K562 (cell line): ENCODE measurements at regions not wholly inside any gene's neighbourhood (a gene's known extent, or its start where the extent isn't known, plus 50 kb on each side); places are given as distances from the start of the nearest gene placed in this dataset.

Experiments
- ATAC-seq: fragments of 200-7000 bp; cut with Tn5 transposase; 3 replicates; pipeline ENCODE4 v1.9.1; 2020; ENCODE audit warnings: moderate library complexity
- BruUV-seq: library from RNA; stranded (reverse); fragments of 400-500 nt; replicated peaks from 2 replicates; lab custom pipeline; 2021; lab: Mats Ljungman, UMichigan
- CTCF ChIA-PET: fragments of 300-600 bp; formaldehyde crosslinking; extraction: SDS; loops from one replicate; lab custom pipeline; 2021; ENCODE audit warnings: low intra/inter-chr PET ratio; lab: Yijun Ruan, JAX
- POLR2A ChIA-PET: fragments of 300-600, 350-650 bp; sonication (Branson Sonifier 250); formaldehyde crosslinking; extraction: SDS; loops from one replicate; lab custom pipeline; 2021; ENCODE audit warnings: antibody characterized with exemption, inconsistent platforms; lab: Yijun Ruan, JAX
- DNase-seq, 4 experiments: peaks; one replicate each; pipeline versions ENCODE4 v3.0.0 to v3.0.0-alpha.2; 2011 to 2018; ENCODE audit warnings: low spot score in 3 of 4, mixed read lengths in 3 of 4; ENCODE audit errors: extremely low read depth in 1 of 4
- FAIRE-seq: peaks from 2 replicates; lab custom pipeline; 2011; peaks lifted over from hg19 to GRCh38; lab: Jason Lieb, UNC
- H2AFZ ChIP-seq: 2 replicates; pipeline ENCODE4 v1.6.0; 2011; ENCODE audit warnings: low read depth, low read length, control low read depth, inconsistent platforms
- H3K27ac ChIP-seq: fragments of 200-600 bp; 3 replicates; pipeline ENCODE4 v1.8.0; 2011; ENCODE audit warnings: low read depth, mild to moderate bottlenecking, control low read depth, inconsistent platforms, low read length, moderate library complexity, mixed read lengths; ENCODE audit errors: extremely low read depth
- H3K27me3 ChIP-seq, 2 experiments: fragments of 300-600 bp in 1 of 2; 2 replicates in 1 of 2; 3 replicates in 1 of 2; pipeline versions ENCODE4 v1.6.0 to v1.8.0; 2011; ENCODE audit warnings: inconsistent platforms in 2 of 2, low read length in 2 of 2, mild to moderate bottlenecking in 1 of 2, mixed read lengths in 1 of 2, moderate library complexity in 1 of 2; ENCODE audit not compliant: control insufficient read depth in 2 of 2, insufficient read depth in 2 of 2
- H3K36me3 ChIP-seq: fragments of 300-600 bp; 3 replicates; pipeline ENCODE4 v1.8.0; 2011; ENCODE audit warnings: mild to moderate bottlenecking, low read length, inconsistent platforms; ENCODE audit not compliant: control insufficient read depth, insufficient read depth
- H3K4me1 ChIP-seq, 2 experiments: fragments of 200-600 bp in 1 of 2; replicated peaks in 1 of 2; 2 replicates in 1 of 2; 3 replicates in 1 of 2; pipeline versions ENCODE4 v1.5.1 to v1.8.0; 2011; ENCODE audit warnings: inconsistent platforms in 2 of 2, low read length in 2 of 2, mild to moderate bottlenecking in 1 of 2, mixed read lengths in 1 of 2, moderate library complexity in 1 of 2; ENCODE audit not compliant: control insufficient read depth in 2 of 2, insufficient read depth in 2 of 2
- H3K4me2 ChIP-seq: 2 replicates; pipeline ENCODE4 v1.6.1; 2011; ENCODE audit warnings: low read length, control low read depth, inconsistent platforms, mixed read lengths; ENCODE audit not compliant: insufficient read depth
- H3K4me3 ChIP-seq: fragments of 200-600 bp; sonication (generic), shearing (Covaris generic); 2 replicates; pipeline ENCODE4 v1.5.1; 2016; ENCODE audit warnings: control low read depth, inconsistent platforms
- H3K79me2 ChIP-seq: fragments of 200-600 bp; 3 replicates; pipeline ENCODE4 v1.8.0; 2011; ENCODE audit warnings: low read length, inconsistent platforms; ENCODE audit not compliant: control insufficient read depth, insufficient read depth
- H3K9ac ChIP-seq, 2 experiments: 2 replicates each; pipeline versions ENCODE4 v1.6.0 to v1.6.1; 2011; ENCODE audit warnings: low read depth in 2 of 2, low read length in 2 of 2, control low read depth in 1 of 2, inconsistent platforms in 1 of 2, mild to moderate bottlenecking in 1 of 2, mixed read lengths in 1 of 2; ENCODE audit not compliant: insufficient read depth in 1 of 2
- H3K9me1 ChIP-seq: one replicate; pipeline ENCODE4 v1.6.0; 2011; ENCODE audit warnings: inconsistent platforms, mild to moderate bottlenecking, low read length, moderate library complexity; ENCODE audit not compliant: control insufficient read depth, insufficient read depth
- H3K9me3 ChIP-seq: replicated peaks from 2 replicates; pipeline ENCODE4 v1.5.1; 2011; ENCODE audit warnings: low read depth, low read length, inconsistent platforms; ENCODE audit not compliant: control insufficient read depth, insufficient read depth
- H4K20me1 ChIP-seq: replicated peaks from 2 replicates; pipeline ENCODE4 v1.6.1; 2011; ENCODE audit warnings: low read length, inconsistent platforms, mixed read lengths; ENCODE audit not compliant: control insufficient read depth, insufficient read depth
- CBX5 ChIP-seq: IDR thresholded peaks from 2 replicates; pipeline ENCODE4 v1.6.1; 2014; ENCODE audit warnings: low read depth, borderline replicate concordance
- DACH1 ChIP-seq: fragments of 450-650 bp; IDR thresholded peaks from 2 replicates; pipeline ENCODE4 v1.6.1; 2018; ENCODE audit not compliant: partially characterized antibody
- FUS ChIP-seq: fragments of 200-400 bp; formaldehyde crosslinking; optimal IDR thresholded peaks from 2 replicates; pipeline ENCODE3; 2017; ENCODE audit warnings: low read depth, low read length
- GTF2E2 ChIP-seq: fragments of 200-800 bp; sonication (Bioruptor generic); IDR thresholded peaks from 2 replicates; pipeline ENCODE4 v1.6.1; 2016; ENCODE audit warnings: missing genetic modification characterization, missing compliant biosample characterization
- HDGF ChIP-seq: fragments of 450-650 bp; IDR thresholded peaks from 2 replicates; pipeline ENCODE4 v1.6.1; 2016
- HNRNPLL ChIP-seq: fragments of 200-400 bp; formaldehyde crosslinking; IDR thresholded peaks from 2 replicates; pipeline ENCODE4 v1.6.1; 2017; ENCODE audit warnings: low read length, low read depth, mild to moderate bottlenecking; ENCODE audit not compliant: poor library complexity, severe bottlenecking
- IFI16 ChIP-seq: fragments of 250-450 bp; sonication (Bioruptor Pico); IDR thresholded peaks from 2 replicates; pipeline ENCODE4 v2.1.2; 2022; ENCODE audit warnings: mild to moderate bottlenecking, inconsistent platforms
- KAT8 ChIP-seq: fragments of 450-650 bp; IDR thresholded peaks from 2 replicates; pipeline ENCODE4 v1.6.1; 2016; ENCODE audit warnings: low read depth, mild to moderate bottlenecking
- KLF1 ChIP-seq: fragments of 450-650 bp; IDR thresholded peaks from 2 replicates; pipeline ENCODE4 v1.6.1; 2016; ENCODE audit warnings: missing genetic modification characterization, missing compliant biosample characterization
- NFE2L1 ChIP-seq: fragments of 450-650 bp; IDR thresholded peaks from 2 replicates; pipeline ENCODE4 v1.6.1; 2016; ENCODE audit warnings: missing genetic modification characterization, low read depth, mild to moderate bottlenecking, missing compliant biosample characterization, moderate library complexity, borderline replicate concordance
- RHOXF2B ChIP-seq: fragments of 250-450 bp; sonication (Bioruptor Pico); conservative IDR thresholded peaks from 2 replicates; pipeline ENCODE4 v1.5.1; 2021
- SAP30 ChIP-seq: fragments of 200-600 bp; sonication (generic); IDR thresholded peaks from 2 replicates; pipeline ENCODE4 v1.6.1; 2012; ENCODE audit warnings: borderline replicate concordance, low read depth, mild to moderate bottlenecking, moderate library complexity, low read length, control low read depth, inconsistent platforms; ENCODE audit not compliant: insufficient read depth, poor library complexity, severe bottlenecking
- SP1 ChIP-seq: sonication (generic); formaldehyde crosslinking; IDR thresholded peaks from 2 replicates; pipeline ENCODE4 v1.8.1; 2022; ENCODE audit warnings: mild to moderate bottlenecking, missing genetic modification reagents
- TRIM28 ChIP-seq: fragments of 450-650 bp; IDR thresholded peaks from 2 replicates; pipeline ENCODE4 v1.6.1; 2017
- USF1 ChIP-seq: sonication (generic); formaldehyde crosslinking; IDR thresholded peaks from 2 replicates; pipeline ENCODE4 v1.9.0; 2022; ENCODE audit warnings: mild to moderate bottlenecking, missing genetic modification reagents
- ZFP30 ChIP-seq: fragments of 250-450 bp; sonication (Bioruptor Pico); IDR thresholded peaks from 2 replicates; pipeline ENCODE4 v1.8.0; 2022; ENCODE audit warnings: moderate library complexity, mild to moderate bottlenecking, inconsistent platforms, borderline replicate concordance
- ZNF263 ChIP-seq: sonication (generic); formaldehyde crosslinking; IDR thresholded peaks from 2 replicates; pipeline ENCODE4 v1.8.0; 2022; ENCODE audit warnings: mild to moderate bottlenecking, missing genetic modification reagents, borderline replicate concordance
- WGBS: fragments of 100-300 bp; shearing (Covaris generic); methylation state at CpG from one replicate; pipeline ENCODE4 v1.1.6; 2016; ENCODE audit warnings: low coverage, mixed read lengths; ENCODE audit not compliant: insufficient coverage; ENCODE audit errors: missing lambda C conversion rate; 5-methylcytosine and 5-hydroxymethylcytosine counted together
- in situ Hi-C: fragments of 300-500 bp; cut with MboI; formaldehyde crosslinking; loops from 4 replicates; pipeline ENCODE4 v1.15.0; 2018; ENCODE audit warnings: inconsistent platforms, mixed read lengths
- intact Hi-C: fragments of 100-400 bp; cut with micrococcal nuclease; formaldehyde crosslinking; loops from 2 replicates; pipeline ENCODE4 v1.14.2; 2022
- TF ChIP-seq, protein P1 (sequence below): IDR thresholded peaks from 2 replicates; pipeline ENCODE4 v1.6.1; 2012; ENCODE audit warnings: low read depth, low read length, improper control_type of control experiment, borderline replicate concordance
- TF ChIP-seq, protein P2 (sequence below): IDR thresholded peaks from 2 replicates; pipeline ENCODE4 v1.6.1; 2011; ENCODE audit not compliant: insufficient read length; ENCODE audit errors: extremely low read depth

- no peak overlapping the region for H3K27ac ChIP-seq
- no peaks in the 10 kb centered on the region for H3K36me3 ChIP-seq
- in situ Hi-C loops (loop anchor here (25.0 kb wide), 1 partner anchor 426 kb away; the partner anchor contains the start of gene KCNJ5), intact Hi-C loops (no loop called here)
- no peaks in the 10 kb centered on the region for H3K9me1 ChIP-seq
- CTCF ChIA-PET: no interaction called here
- no peaks in the 10 kb centered on the region for H3K4me1 ChIP-seq
- no peaks in the 10 kb centered on the region for H4K20me1 ChIP-seq
- no peak for DNase-seq
- POLR2A ChIA-PET: no interaction called here
- H2AFZ ChIP-seq: no peak overlapping the region
- no peak overlapping the region for H3K4me3 ChIP-seq
- no peaks in the 10 kb centered on the region for H3K79me2 ChIP-seq
- no peak overlapping the region for H3K4me2 ChIP-seq
- no peak for FAIRE-seq
- H3K9ac ChIP-seq: no peak overlapping the region
- BruUV-seq: no TSS peak
- H3K9me3 ChIP-seq: no peaks in the 10 kb centered on the region
- 3% methylated on average over 21 of the region's 25 CpGs for WGBS
- no peaks in the 10 kb centered on the region for H3K27me3 ChIP-seq
- no peak for ATAC-seq
- TF ChIP-seq GTF2E2 (tag) (no peak), FUS (no peak), TRIM28 (no peak), KAT8 (no peak), SP1 (CRISPR knock-in tag) (no peak), ZFP30 (CRISPR knock-in tag) (no peak), SAP30 (no peak), CBX5 (no peak), IFI16 (CRISPR knock-in tag) (no peak), RHOXF2B (CRISPR knock-in tag) (no peak), HDGF (no peak), DACH1 (no peak), KLF1 (tag) (no peak), ZNF263 (CRISPR knock-in tag) (no peak), USF1 (no peak), HNRNPLL (no peak), NFE2L1 (tag) (no peak)
- TF ChIP-seq, protein P1, sequence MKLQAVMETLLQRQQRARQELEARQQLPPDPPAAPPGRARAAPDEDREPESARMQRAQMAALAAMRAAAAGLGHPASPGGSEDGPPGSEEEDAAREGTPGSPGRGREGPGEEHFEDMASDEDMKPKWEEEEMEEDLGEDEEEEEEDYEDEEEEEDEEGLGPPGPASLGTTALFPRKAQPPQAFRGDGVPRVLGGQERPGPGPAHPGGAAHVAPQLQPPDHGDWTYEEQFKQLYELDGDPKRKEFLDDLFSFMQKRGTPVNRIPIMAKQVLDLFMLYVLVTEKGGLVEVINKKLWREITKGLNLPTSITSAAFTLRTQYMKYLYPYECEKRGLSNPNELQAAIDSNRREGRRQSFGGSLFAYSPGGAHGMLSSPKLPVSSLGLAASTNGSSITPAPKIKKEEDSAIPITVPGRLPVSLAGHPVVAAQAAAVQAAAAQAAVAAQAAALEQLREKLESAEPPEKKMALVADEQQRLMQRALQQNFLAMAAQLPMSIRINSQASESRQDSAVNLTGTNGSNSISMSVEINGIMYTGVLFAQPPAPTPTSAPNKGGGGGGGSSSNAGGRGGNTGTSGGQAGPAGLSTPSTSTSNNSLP: no peak
- TF ChIP-seq, protein P2, sequence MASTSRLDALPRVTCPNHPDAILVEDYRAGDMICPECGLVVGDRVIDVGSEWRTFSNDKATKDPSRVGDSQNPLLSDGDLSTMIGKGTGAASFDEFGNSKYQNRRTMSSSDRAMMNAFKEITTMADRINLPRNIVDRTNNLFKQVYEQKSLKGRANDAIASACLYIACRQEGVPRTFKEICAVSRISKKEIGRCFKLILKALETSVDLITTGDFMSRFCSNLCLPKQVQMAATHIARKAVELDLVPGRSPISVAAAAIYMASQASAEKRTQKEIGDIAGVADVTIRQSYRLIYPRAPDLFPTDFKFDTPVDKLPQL: no peak
Observed at GRCh38 chr11:129312730-129313503, 62.7 kb upstream of the BARX2 start.
